SU-DHL-6 (cell line): ENCODE measurements at regions not wholly inside any gene's neighbourhood (a gene's known extent, or its start where the extent isn't known, plus 50 kb on each side); places are given as distances from the start of the nearest gene placed in this dataset.

Experiments used
- CTCF ChIP-seq: fragments of 200-600 bp; sonication (generic); IDR thresholded peaks from one replicate; pipeline ENCODE4 v1.5.1; 2017; ENCODE audit warnings: antibody characterized with exemption, mild to moderate bottlenecking, low read length, moderate library complexity; ENCODE audit not compliant: insufficient read depth, poor library complexity, severe bottlenecking
- EZH2phosphoT487 ChIP-seq: fragments of 200-600 bp; sonication (generic), shearing (Covaris generic); conservative IDR thresholded peaks from 2 replicates; pipeline ENCODE4 v1.6.1; 2018; ENCODE audit warnings: mild to moderate bottlenecking, antibody characterized with exemption, low read length, moderate library complexity, mixed read lengths

- no peak for TF ChIP-seq CTCF
- TF ChIP-seq EZH2phosphoT487: no peak
Measured at GRCh38 chr9:108772301-108772894, 83.4 kb downstream of the ACTL7B start.
